Panc1 (cell line): ENCODE measurements at regions not wholly inside any gene's neighbourhood (a gene's known extent, or its start where the extent isn't known, plus 50 kb on each side); places are given as distances from the start of the nearest gene placed in this dataset.

Experiments
- ATAC-seq: fragments of 200-7000 bp; cut with Tn5 transposase; 2 replicates; pipeline ENCODE4 v1.9.1; 2020; ENCODE audit warnings: mild to moderate bottlenecking, moderate library complexity
- BruUV-seq: library from RNA; stranded (reverse); fragments of 400-500 nt; replicated peaks from 2 replicates; lab custom pipeline; 2021; lab: Mats Ljungman, UMichigan
- CTCF ChIA-PET: fragments of 300-600 bp; sonication (Branson Sonifier 250); formaldehyde crosslinking; loops from one replicate; lab custom pipeline; 2022; ENCODE audit warnings: antibody characterized with exemption; lab: Charles Lee
- POLR2A ChIA-PET: fragments of 300-600 bp; sonication (Branson Sonifier 250); formaldehyde crosslinking; loops from one replicate; lab custom pipeline; 2022; ENCODE audit warnings: antibody characterized with exemption; lab: Charles Lee
- DNase-seq: peaks from one replicate; pipeline ENCODE4 v3.0.0-alpha.2; 2010; ENCODE audit warnings: low read depth, low spot score
- H3K27ac ChIP-seq: 2 replicates; pipeline ENCODE4 v1.5.1; 2011; ENCODE audit warnings: mild to moderate bottlenecking, low read length, inconsistent platforms
- H3K27me3 ChIP-seq: fragments of 200-500 bp; sonication (Bioruptor generic); 2 replicates; pipeline ENCODE4 v1.6.0; 2014; ENCODE audit warnings: low read length, inconsistent platforms; ENCODE audit not compliant: control insufficient read depth, insufficient read depth
- H3K36me3 ChIP-seq: fragments of 200-500 bp; sonication (Bioruptor generic); 2 replicates; pipeline ENCODE4 v1.5.1; 2014; ENCODE audit warnings: inconsistent platforms, mild to moderate bottlenecking, low read length, moderate library complexity; ENCODE audit not compliant: control insufficient read depth, insufficient read depth
- H3K4me1 ChIP-seq: 2 replicates; pipeline ENCODE4 v1.5.1; 2011; ENCODE audit warnings: inconsistent platforms, mild to moderate bottlenecking, low read length, moderate library complexity; ENCODE audit not compliant: control insufficient read depth, insufficient read depth
- H3K4me3 ChIP-seq, 2 experiments: 2 replicates each; pipeline ENCODE4 v1.5.1; 2011 to 2012; ENCODE audit warnings: low read depth in 2 of 2, low read length in 2 of 2, mild to moderate bottlenecking in 2 of 2, inconsistent platforms in 1 of 2, moderate library complexity in 1 of 2
- H3K9me3 ChIP-seq: fragments of 200-500 bp; sonication (Bioruptor generic); 2 replicates; pipeline ENCODE4 v1.5.1; 2014; ENCODE audit warnings: low read depth, mild to moderate bottlenecking, inconsistent platforms, low read length, moderate library complexity; ENCODE audit not compliant: control insufficient read depth, insufficient read depth
- CTCF ChIP-seq: fragments of 450-650 bp; IDR thresholded peaks from 2 replicates; pipeline ENCODE4 v1.5.1; 2017; ENCODE audit warnings: mild to moderate bottlenecking
- POLR2AphosphoS5 ChIP-seq: IDR thresholded peaks from 2 replicates; pipeline ENCODE4 v1.6.1; 2012; ENCODE audit warnings: mild to moderate bottlenecking, low read depth, low read length, moderate library complexity
- REST ChIP-seq, 2 experiments: IDR thresholded peaks; 2 replicates each; pipeline ENCODE4 v1.6.1; 2011 to 2012; ENCODE audit warnings: low read depth in 2 of 2, control low read depth in 1 of 2, low read length in 1 of 2, mild to moderate bottlenecking in 1 of 2, moderate library complexity in 1 of 2; ENCODE audit not compliant: insufficient read depth in 1 of 2
- SIN3A ChIP-seq: IDR thresholded peaks from 2 replicates; pipeline ENCODE4 v1.6.1; 2012; ENCODE audit warnings: low read depth, mild to moderate bottlenecking, low read length, moderate library complexity, borderline replicate concordance; ENCODE audit not compliant: insufficient read depth
- TCF7L2 ChIP-seq: IDR thresholded peaks from 2 replicates; pipeline ENCODE4 v1.6.1; 2011; ENCODE audit warnings: mild to moderate bottlenecking, low read depth, low read length, inconsistent platforms
- in situ Hi-C: cut with HindIII; loops from 2 replicates; pipeline ENCODE4 v1.10.0; 2016; ENCODE audit warnings: low sequenced_read_pairs, low pct_unique_long_range_greater_than_20kb
- intact Hi-C: fragments of 100-400 bp; cut with micrococcal nuclease; formaldehyde crosslinking; loops from one replicate; pipeline ENCODE4 v1.10.0; 2022; ENCODE audit not compliant: unreplicated experiment

- DNase-seq (no peak), ATAC-seq (no peak)
- no peak for TF ChIP-seq POLR2AphosphoS5
- TF ChIP-seq TCF7L2, result no peak
- TF ChIP-seq CTCF, result no peak
- TF ChIP-seq SIN3A, result no peak
- TF ChIP-seq REST (IDR thresholded peaks at IDR 0.05; ENCODE audit: insufficient read depth in 1 of 2, low read depth in 2 of 2, low read length in 1 of 2), result no peak
- no TSS peak for BruUV-seq
- intact Hi-C loops, result no loop called here
- Histone ChIP-seq H3K4me1 (no peaks in the 10 kb centered on the region), H3K4me3 (no peak overlapping the region), H3K36me3 (no peaks in the 10 kb centered on the region), H3K27ac (no peak overlapping the region), H3K9me3 (no peaks in the 10 kb centered on the region), H3K27me3 (0 out of 2 replicates have a peak, but pooled peaks cover 3% of the 10 kb centered on the region)
- POLR2A ChIA-PET, result no interaction called here
- CTCF ChIA-PET, result no interaction called here
- in situ Hi-C loops, result no loop called here
Measured at GRCh38 chr9:99312736-99313135, 90.7 kb downstream of the SEC61B start.

GRCh38 chr9:99319048-99319447 is 97.0 kb downstream of the SEC61B start:
- intact Hi-C loops (no loop called here), in situ Hi-C loops (no loop called here)
- no peak for TF ChIP-seq POLR2AphosphoS5
- no peak for TF ChIP-seq REST (IDR thresholded peaks at IDR 0.05; ENCODE audit: insufficient read depth in 1 of 2, low read depth in 2 of 2, low read length in 1 of 2)
- TF ChIP-seq TCF7L2, result no peak
- TF ChIP-seq SIN3A, result no peak
- TF ChIP-seq CTCF, result no peak
- DNase-seq, result no peak
- BruUV-seq, result no TSS peak
- no peaks in the 10 kb centered on the region for H3K4me1 ChIP-seq
- CTCF ChIA-PET, result no interaction called here
- ATAC-seq, result no peak
- H3K27me3 ChIP-seq, result peaks cover 3% of the 10 kb centered on the region; the same call in 1 of the 2 replicates
- H3K4me3 ChIP-seq, result no peak overlapping the region
- H3K36me3 ChIP-seq, result no peaks in the 10 kb centered on the region
- no peaks in the 10 kb centered on the region for H3K9me3 ChIP-seq
- H3K27ac ChIP-seq, result no peak overlapping the region
- POLR2A ChIA-PET, result no interaction called here
